Activated CD4-positive, alpha-beta T cell treated with anti-CD3 and anti-CD28 coated beads, Interleukin-2, amount 50 U/mL, for 4 hours (primary cell): ENCODE measurements at regions not wholly inside any gene's neighbourhood (a gene's known extent, or its start where the extent isn't known, plus 50 kb on each side); places are given as distances from the start of the nearest gene placed in this dataset.
A peak's percentile ranks its signal among the peaks of the same experiment; 100 is the strongest.
"Not testable (repeated sequence)": the region's sequence is repeated elsewhere in the genome, so short reads cannot be mapped to it uniquely, and the experiment has no call there.

Experiments used
- DNase-seq, 2 experiments: peaks; one replicate each; pipeline ENCODE4 v3.0.0-alpha.2; 2020

DNA sequence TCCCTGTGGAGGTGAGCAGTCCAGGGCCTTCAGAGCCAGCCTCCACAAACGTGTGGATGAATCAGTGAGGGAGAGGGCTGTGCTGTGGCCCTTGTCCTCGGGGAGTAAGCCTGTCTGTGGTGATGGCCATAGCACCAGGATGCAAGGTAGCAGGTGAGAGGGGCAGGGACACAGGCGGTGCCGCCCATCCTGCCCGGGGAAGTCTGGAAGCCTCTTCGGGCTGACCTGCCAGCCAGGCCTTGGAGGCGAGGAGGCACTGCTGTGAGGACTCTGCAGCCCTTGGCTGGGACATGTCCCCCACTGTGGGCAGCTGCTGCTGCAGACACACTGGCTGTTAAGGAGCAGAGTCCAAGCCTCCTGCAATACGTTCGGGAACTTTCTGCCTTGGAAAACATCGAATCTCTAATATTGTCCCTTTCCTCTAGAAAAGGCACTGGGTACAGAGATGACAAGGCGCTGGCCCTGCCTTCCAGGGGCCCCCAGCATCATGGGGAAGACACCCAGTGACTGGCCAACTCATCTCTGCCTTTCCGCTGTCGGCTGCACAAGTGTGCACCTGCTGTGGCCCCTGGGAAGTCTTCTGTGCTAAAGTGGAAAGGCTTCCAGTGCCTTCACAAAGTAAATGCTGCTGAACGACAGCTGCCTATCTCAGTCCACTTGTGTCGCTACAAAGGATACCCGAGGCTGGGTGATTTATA, 101.4 kb downstream of the ADRA2C start:
- DNase-seq, result no peak

DNA sequence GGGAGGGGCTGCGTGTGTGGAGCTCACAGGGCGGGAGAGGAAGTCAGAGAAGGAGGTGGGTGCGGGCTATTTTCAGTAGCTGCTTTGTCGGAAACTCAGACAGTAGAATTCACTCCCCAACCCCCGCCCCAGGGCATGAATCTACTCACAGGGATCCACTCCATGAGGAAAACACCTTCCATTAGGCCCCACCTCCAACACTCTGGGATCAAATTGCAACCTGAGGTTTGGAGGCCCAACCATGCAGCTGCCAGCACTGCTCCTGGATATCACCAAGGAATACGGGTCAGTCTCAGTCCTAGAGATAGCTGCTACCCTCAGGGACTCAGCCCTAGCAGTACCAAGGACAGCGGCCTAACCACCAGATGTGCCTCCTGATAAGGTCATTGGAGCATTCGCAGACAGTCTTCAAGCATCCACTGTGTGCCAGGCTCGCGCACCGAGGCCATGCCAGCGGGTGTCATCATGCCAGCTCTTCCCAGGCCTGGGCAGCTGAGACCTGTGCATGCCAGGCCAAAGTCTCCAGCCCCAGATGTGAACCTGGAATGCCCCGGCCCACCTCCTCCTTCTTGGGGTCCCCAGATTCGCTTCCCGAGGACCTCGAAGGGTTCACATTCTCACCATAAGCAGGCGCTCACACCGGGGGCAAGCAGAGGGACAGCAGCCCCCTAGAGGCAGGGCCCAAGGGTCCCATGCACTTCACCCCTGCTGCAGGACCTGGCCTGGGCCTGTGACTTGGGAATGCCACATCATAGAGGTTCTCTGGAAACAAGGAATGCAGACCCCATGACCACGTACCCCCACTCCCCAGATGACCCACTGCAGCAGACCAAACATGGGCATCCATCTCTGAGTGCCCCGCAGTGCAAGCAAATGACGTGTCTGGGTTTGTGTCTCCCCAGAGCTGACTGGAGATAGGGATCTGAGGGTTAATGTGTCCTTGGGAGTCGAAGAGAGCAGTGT, 102.3 kb downstream of the ADRA2C start:
- DNase-seq, result no peak

DNA sequence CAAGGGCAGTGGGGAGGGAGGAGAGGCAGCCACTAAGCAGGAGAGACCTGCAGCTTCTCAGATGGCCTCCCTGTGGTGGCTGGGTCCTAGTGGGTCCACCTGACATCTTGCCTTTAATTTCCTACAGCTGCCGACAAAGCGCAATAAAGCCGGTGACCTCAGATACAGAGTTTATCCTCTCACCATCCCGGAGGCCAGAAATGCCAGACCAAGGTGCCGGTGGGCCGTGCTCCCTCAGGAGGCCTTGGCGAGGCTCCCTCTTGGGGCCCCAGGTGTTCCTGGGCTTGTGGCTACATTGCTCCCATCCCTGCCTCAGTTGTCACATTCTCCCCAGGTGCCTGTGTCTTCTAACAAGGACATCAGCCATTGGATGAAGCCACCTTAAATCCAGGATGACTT, 103.0 kb downstream of the ADRA2C start:
- DNase-seq, result no peak

DNA sequence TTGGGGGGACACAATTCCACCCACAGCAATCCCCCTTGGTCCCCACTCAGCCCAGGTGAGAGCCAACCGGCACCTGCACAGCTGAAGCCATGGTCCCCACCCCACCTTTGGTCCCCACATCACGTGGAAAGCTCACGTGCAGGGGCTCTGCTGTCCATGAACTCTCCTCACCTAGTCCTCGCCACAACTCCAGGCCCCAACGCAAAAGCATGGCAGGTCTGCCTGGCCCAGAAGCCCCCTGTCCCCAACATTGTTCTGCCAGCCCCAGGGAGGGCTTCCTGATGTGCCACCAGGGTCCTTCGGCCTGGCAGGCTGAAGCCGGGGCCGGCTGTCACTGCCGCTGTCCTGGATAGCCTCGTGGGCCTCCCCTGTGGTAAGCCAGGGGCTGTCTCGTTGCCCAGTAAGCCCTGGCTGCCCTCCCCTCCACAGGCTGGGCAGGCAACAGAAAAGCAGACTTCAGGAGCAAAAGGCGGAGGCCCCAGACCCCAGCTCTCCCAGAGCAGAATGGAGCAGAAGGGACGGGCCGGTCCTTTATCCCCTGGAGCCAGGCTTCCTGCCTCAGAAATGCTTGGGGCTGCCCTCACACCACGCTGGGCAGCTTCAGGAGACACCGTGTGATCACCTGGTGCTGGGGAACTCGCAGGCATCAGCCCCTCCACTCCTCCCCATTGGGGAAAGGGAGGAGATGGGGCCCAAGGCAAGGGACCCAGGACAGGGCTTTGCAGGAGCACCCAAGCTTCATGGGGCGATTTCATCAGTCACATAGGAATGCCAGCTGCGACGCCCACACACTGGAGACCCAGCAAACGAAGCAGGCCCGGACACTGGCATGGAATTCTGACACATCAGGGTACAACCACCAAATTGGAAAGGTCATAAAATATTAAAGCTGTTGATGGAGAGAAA, 103.7 kb downstream of the ADRA2C start:
- no peak for DNase-seq

DNA sequence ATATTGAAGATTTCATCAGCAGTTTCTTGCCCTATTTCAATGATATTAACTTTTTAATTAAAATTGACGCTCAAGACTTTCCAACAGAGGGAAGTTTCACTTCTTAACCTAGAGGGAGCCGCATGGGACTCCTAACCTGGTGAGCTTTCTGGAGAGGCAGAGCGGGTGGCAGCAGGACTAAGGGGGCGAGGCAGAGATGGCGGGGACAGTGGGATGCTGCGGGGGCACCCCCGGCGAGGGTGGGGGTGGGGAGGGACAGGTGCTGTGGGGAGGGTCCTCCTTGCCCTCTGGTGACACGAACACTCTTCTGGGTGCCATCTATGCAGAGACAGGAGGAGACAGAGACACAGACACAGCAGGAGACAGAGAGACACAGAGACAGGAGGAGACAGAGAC, 104.4 kb downstream of the ADRA2C start:
- DNase-seq, result no peak

DNA sequence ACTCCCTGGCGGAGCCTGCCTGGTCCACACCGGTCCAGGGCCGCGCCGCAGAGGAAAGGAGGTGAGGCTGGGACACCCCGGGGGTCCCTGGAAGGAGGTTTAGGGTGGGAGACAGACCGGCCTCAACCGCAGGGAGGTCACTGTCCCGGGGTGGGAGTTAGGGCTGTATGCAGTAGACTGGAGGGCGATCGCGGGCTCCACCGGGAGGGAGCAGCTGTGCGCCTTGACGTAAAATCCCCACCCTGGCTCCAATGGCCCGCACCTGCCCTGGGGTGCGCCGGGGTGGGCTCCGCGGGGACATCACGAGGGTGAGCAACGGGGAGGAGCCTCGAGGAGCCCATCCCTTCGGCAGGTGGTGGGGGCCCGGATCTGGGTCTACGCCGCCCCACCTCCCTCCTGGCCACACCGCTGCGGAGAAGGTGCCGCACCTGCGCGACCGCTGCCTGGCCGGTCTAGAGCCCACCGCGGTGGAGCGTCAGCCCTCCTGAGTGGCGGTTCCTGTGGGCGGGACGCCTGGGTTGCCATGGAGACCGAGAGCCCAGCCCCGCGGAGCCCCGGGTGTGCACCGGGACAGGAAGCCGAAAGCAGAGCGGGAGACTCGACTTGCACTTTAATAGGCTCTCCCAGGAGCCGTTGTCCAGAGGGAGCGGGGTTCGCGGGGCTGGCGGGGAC, 105.1 kb downstream of the ADRA2C start:
- DNase-seq, result no peak

DNA sequence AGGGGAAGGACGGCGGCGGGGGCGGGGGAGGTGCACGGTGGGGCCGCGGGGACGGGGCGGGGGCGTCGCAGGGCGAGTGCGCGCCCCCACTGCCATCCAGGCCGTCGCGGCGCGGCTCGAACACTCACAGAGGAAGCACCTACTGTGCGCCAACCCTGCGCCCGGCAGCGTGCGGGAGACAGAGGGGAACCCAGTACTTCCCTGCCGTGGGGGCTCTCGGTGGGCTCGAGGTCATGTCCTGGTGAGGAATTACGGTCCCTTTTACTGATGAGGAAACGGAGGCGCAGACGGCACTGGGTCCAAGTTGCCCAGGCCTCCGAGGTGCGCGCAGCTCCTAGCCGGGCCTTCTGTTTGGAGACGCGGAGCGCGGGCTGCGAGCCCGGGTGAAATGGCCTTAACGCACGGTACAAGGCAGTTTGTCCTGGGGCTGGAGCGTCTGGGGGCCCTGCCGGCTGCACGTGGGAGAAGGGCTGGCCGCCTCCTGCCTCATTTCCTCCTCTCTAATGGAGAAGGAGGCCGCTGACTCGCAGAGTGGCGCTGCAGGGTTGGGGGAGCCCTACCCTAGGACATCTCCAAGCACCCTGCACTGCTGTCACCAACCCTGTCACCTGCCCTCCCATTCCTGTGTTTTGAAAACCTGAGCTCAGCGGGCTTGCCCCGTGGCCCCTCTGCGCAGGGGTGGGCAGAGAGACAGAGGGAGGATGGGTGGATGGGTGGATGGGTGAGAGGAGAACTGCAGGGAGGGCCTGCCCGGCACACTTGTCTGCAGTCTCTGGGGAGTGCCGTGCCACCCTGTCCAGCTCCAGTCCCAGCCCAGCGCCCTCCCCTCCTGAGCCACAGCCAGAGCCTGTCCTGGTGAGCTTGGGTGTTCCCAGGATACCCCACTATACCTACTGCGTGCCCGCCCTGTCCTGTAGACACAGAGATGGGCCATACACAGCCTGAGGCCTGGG, 106.0 kb downstream of the ADRA2C start:
- DNase-seq, result no peak

DNA sequence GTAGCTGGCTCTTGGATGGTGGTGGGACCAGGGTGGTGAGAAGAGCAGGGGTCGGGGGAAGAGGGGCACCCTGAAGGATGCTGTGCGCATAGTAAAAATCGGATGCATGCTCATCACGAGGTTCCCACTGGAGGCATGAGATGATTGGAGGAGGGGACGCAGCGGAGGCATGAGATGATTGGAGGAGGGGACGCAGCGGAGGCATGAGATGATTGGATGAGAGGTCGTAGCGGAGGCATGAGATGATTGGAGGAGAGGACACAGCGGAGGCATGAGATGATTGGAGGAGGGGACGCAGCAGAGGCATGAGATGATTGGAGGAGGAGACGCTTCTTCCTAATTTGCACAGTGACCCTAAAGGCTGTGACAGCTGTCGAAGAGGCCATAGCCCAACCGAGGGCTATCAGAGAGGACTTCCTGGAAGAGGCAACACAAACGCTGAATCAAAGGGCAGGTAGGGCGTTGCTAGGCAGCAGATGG, 106.7 kb downstream of the ADRA2C start:
- DNase-seq, result no peak

DNA sequence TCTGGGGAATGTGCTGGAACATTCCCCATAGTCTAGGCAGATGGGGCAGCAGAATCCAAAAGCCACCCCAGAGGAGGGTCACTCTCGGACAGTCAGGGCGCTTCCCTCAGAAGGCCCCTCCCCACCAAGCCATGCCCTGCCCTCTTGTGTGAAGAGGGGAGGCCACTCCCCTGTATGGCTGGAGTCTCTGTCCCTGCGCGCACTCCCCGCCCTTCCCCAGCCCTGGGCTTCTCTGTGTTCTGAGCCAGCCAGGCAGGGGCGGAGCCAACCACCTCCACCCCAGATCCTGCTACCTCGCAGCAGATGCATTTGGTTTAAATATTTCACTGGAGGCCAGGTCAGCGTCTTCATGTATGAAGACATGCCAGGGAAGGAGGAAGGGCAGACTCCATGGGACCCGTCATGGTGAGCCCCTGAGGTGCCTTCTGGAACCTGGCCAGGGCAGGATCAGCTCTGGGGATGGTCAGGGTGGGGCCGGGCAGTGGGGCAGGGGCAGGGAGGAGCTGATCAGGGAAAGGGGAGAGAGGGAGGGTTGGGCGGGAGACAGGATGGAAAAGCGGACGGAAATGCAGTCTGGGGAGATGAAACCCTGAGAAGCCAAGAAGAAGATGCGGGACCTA, 107.3 kb downstream of the ADRA2C start:
- no peak for DNase-seq

DNA sequence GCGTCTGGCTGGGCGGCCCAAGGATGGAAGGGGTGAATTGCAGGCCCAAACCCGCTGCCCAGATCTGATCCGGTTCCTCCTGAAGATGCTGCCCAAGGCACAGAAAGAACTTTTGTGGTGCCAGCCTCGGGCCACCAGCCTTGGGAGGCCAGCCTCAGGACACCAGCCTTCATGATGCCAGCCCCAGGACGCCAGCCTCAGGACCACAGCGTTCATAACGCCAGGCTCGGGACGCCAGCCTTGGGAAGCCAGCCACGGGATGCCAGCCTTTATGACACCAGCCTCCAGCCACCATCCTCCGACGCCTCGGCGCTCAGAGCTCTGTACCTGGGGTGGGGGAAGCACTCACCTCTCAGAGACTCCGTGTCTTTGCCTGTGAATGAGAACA, 107.8 kb downstream of the ADRA2C start:
- no peak for DNase-seq

DNA sequence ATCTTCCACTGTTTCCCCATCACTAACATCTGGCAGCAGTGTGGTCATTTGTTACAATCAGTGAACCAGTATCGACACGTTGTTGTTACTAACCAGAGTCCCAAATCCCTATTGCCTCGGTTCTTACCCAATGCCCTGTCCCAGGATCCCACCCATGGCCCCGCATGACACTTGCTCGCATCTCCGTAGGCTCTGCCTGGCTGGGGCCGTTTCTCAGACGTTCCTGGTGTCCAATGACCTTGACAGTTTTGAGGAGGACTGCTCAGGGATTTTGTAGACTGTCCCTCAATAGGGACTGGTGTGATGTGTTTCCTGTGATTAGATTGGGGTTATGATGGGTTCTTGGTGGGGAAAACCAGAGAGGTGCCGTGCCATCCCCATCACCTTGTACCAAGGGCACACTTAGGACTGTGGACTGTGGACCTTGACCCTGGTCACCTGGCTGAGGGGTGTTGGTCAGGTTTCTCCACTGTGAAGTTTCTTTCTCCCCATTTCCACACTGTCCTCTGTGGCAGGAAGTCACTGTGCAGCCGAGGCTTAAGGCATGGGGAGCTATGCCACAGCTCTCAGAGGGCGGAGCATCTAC, 108.4 kb downstream of the ADRA2C start:
- DNase-seq, result no peak

DNA sequence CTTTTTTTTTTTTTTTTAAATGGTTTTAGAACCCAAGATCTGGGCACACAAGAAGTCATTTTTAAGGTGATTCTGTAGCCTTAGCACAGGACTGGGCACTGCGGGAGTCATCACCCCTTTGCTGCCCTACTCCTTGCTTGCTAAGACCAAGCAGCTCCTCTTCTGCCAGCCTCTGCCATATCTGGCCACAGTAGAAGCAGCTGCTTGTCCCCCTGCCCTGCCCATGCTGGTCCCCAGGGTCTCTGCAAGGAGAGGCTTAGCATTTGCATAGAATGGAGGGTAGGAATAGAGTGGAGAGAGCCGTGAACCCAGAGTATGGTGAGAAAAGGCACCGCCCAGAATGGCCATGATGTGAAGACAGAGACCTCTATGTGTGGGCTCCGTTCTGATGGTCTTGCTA, 109.3 kb downstream of the ADRA2C start:
- DNase-seq, result no peak

DNA sequence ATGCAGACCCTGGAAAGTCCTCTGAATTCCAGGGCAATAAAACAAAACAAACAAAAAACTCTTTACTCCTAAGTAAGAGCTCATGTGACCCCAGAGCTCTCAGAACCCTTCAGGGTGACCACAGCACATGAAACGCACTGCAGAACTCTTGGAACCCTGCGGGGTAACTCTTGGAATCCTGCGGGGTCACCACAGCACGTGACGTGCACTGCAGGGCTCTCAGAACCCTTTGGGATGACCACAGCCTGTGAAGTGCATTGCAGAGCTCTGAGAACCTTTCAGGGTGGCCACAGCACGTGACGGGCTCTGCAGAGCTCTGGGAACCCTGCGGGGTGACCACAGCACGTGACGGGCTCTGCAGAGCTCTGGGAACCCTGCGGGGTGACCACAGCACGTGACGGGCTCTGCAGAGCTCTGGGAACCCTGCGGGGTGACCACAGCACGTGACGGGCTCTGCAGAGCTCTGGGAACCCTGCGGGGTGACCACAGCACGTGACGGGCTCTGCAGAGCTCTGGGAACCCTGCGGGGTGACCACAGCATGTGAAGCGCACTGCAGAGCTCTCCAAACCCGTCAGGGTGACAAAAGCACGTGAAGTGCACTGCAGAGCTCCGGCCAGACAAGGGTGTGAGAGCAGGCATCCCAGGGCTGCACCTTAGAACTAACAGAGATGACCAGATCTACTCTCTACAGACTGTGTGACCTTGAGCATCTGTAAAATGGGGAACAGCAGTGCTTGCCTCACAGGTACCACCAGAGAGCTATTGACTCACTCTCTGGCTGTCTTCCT, 110.1 kb downstream of the ADRA2C start:
- not testable (repeated sequence) for DNase-seq

DNA sequence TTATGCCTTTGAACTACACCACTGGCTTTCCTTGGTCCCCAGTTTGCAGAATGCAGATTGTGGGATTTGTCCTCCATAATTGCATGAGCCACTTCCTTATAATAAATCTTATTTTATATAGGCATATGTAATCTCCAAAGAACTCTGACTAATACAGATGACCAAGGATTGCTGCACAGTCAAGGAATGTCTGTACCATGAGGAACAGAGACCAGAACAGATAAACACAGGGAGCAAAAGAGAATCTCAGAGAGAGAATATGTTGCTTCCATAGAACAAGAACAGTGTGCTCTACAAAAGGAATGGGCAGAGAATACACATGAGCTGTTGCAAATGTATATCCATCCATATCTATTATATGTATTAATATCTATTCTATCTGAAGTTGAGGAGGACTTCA, 111.1 kb downstream of the ADRA2C start:
- no peak for DNase-seq

DNA sequence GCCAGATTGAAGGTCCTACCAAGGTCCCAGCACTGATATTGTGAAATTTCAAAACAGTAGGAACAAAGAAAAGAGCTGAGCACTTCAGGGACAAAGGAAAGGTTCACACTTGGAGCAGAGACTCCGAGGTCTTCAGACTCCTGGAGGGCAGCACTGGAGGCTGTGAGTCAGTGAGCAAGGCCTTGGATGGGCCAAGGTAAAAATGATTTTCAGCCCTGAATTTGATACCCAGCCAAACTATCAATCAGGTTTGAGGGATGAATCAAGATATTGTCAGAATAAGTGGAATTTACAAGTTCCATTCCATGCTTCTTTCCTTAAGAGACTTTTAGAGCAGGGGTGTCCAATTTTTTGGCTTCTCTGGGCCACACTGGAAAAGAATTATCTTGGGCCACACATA, 111.7 kb downstream of the ADRA2C start:
- no peak for DNase-seq

DNA sequence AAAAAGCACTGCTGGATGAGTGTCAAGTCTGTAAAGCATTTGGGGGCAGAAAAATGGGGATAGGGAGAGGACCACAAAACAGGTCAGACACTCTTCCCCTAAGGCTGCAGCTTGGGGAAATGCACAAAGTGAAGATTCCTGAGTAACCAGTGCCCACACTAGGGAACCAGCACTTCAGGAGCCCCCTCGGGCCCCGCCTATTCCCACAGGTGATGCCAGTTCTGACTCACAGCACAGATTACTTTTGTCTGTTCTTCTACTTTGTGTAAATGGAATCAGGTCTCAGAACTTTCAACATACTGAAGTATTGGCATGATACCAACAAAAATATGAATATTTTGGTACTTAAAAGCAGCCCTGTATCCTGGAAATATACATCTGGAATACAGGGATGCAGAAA, 112.5 kb downstream of the ADRA2C start:
- no peak for DNase-seq

DNA sequence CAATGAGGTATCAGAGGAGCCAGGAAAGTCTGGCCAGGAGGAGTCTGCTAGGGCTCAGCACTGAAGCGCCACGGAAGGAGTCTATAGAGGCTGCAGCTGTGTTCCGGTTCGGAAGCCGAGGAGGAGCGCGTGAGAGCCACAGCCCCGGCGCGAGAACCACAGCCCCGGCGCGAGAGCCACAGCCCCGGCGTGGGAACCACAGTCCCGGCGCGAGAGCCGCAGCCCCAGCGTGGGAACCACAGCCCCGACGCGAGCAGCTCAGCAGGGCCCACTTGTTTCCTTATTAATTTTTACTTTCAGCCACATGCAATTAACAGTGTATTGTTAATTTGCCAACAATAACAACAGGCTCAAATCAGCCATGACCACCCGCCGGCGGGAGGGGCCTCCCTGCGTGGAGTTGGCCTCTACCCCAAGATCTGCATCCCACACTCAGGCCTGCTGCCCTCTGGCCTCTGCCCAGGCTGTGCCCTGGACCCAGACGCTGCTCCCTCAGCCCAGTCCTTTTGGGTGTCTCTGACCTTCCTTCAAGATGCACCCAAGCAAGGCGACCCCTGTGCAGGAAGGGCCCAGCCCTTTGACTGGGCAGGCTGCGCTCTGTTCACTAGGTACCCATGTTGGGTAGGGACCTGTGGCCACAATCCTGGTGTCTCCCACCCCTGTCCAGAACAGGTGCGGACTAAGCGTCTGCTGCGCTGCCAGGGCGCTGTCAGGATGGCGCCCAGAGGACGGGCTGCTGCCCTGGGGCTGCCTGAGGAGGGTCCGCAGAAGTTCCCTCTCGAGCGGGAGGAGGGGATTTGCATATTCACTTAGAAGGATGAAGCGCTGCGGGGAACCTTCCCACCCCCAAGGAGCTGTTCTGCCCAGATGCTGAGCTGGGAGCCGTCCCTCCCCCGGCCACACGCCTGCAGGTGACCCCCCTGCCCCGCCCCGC, 113.8 kb downstream of the ADRA2C start:
- no peak for DNase-seq

DNA sequence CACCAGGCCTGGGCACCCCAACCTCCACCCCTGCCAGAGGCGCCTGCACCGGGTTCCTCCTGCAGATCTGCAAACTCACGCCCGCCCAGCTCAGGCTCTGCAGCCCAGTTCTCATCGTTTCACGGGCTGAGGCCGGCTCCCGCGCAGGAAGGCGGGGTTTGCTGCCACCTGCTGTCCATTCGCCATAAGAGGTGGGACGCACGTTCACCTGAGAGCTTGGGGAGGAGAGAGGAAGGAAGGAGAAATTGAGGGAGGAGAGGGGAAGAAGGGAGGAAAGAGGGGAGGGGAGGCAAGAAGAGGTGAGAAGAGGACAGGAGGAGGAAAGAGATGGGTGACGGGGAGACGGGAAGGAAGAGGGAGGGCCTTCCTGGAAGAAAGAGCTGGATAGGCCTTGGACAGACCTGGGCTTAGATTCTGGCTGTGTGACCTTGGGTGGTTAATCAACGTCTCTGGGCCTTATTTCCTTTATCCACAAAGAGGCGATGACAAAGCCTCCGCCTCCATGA, 114.5 kb downstream of the ADRA2C start:
- peak; percentile 63 to 64 for DNase-seq
